ENCODE measurements at regions not wholly inside any gene's neighbourhood (a gene's known extent, or its start where the extent isn't known, plus 50 kb on each side); places are given as distances from the start of the nearest gene placed in this dataset.
A peak's percentile ranks its signal among the peaks of the same experiment; 100 is the strongest.

GRCh38 chr13:73901324-73902068 lies 232.7 kb downstream of the KLF12 start:
- H3K4me3 ChIP-seq (replicated peaks; ENCODE audit: low read depth, low read length) = no peak overlapping the region
- no peak for DNase-seq (ENCODE audit: low read depth)
- TF ChIP-seq, protein P1, sequence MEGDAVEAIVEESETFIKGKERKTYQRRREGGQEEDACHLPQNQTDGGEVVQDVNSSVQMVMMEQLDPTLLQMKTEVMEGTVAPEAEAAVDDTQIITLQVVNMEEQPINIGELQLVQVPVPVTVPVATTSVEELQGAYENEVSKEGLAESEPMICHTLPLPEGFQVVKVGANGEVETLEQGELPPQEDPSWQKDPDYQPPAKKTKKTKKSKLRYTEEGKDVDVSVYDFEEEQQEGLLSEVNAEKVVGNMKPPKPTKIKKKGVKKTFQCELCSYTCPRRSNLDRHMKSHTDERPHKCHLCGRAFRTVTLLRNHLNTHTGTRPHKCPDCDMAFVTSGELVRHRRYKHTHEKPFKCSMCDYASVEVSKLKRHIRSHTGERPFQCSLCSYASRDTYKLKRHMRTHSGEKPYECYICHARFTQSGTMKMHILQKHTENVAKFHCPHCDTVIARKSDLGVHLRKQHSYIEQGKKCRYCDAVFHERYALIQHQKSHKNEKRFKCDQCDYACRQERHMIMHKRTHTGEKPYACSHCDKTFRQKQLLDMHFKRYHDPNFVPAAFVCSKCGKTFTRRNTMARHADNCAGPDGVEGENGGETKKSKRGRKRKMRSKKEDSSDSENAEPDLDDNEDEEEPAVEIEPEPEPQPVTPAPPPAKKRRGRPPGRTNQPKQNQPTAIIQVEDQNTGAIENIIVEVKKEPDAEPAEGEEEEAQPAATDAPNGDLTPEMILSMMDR (IDR thresholded peaks at IDR 0.05; ENCODE audit: low read length, missing control alignments) = no peak

- H3K4me3 ChIP-seq (replicated peaks; ENCODE audit: low read depth, low read length) = no peak overlapping the region
- peak; percentile 40 for DNase-seq (ENCODE audit: low read depth)
- TF ChIP-seq, protein P1 (IDR thresholded peaks at IDR 0.05; ENCODE audit: low read length, missing control alignments) = no peak
Measured at GRCh38 chr13:73900591-73900990, 233.6 kb downstream of the KLF12 start.

GRCh38 chr13:73898899-73899298 lies 235.3 kb downstream of the KLF12 start:
- H3K4me3 ChIP-seq (replicated peaks; ENCODE audit: low read depth, low read length) = no peak overlapping the region
- TF ChIP-seq, protein P1 (IDR thresholded peaks at IDR 0.05; ENCODE audit: low read length, missing control alignments) = no peak
- DNase-seq (ENCODE audit: low read depth) = no peak

GRCh38 chr13:73898276-73898675 lies 235.9 kb downstream of the KLF12 start:
- H3K4me3 ChIP-seq (replicated peaks; ENCODE audit: low read depth, low read length) = no peak overlapping the region
- TF ChIP-seq, protein P1 (IDR thresholded peaks at IDR 0.05; ENCODE audit: low read length, missing control alignments) = no peak
- no peak for DNase-seq (ENCODE audit: low read depth)

GRCh38 chr13:73894995-73895571 lies 239.1 kb downstream of the KLF12 start:
- DNase-seq (ENCODE audit: low read depth) = no peak
- H3K4me3 ChIP-seq (replicated peaks; ENCODE audit: low read depth, low read length) = no peak overlapping the region
- TF ChIP-seq, protein P1 (IDR thresholded peaks at IDR 0.05; ENCODE audit: low read length, missing control alignments) = no peak

GRCh38 chr13:73893833-73894232 lies 240.4 kb downstream of the KLF12 start:
- no peak for DNase-seq (ENCODE audit: low read depth)
- TF ChIP-seq, protein P1 (IDR thresholded peaks at IDR 0.05; ENCODE audit: low read length, missing control alignments) = no peak
- no peak overlapping the region for H3K4me3 ChIP-seq (replicated peaks; ENCODE audit: low read depth, low read length)

DNA sequence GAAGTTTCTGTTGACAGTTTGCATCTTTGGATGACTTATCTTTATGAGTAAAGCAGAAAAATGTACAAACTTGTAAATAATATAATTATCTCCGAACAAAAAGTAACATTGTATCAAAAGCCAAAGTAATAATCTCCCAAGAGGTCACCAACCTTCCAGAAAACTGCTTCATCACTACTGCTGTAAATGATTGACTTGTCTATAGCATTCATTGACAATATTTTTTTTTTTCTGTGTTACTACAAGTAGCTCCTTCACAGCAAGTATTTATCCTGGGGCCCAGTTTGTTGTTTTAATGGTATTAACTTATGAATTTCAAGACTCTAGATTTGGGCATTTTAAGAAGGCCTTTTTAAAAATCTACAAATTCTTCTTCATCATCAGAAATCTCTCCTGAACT lies 242.4 kb downstream of the KLF12 start:
- TF ChIP-seq, protein P1 (IDR thresholded peaks at IDR 0.05; ENCODE audit: low read length, missing control alignments) = no peak
- no peak overlapping the region for H3K4me3 ChIP-seq (replicated peaks; ENCODE audit: low read depth, low read length)
- DNase-seq (ENCODE audit: low read depth) = no peak

Data from fibroblast of pulmonary artery (primary cell).